Osteocyte (in vitro differentiated cells): ENCODE measurements at regions not wholly inside any gene's neighbourhood (a gene's known extent, or its start where the extent isn't known, plus 50 kb on each side); places are given as distances from the start of the nearest gene placed in this dataset.
"Not testable (repeated sequence)": the region's sequence is repeated elsewhere in the genome, so short reads cannot be mapped to it uniquely, and the experiment has no call there.

Experiments used
- DNase-seq: peaks from one replicate; pipeline ENCODE4 v3.0.0; 2021; ENCODE audit warnings: mixed read lengths; ENCODE audit not compliant: unreplicated experiment; ENCODE audit errors: extremely low spot score
- H3K27ac Mint-ChIP-seq: one replicate; pipeline ENCODE4 v1.8.0; 2021; ENCODE audit warnings: mild to moderate bottlenecking, mixed read lengths; ENCODE audit not compliant: unreplicated experiment
- H3K27me3 Mint-ChIP-seq: one replicate; pipeline ENCODE4 v1.8.0; 2021; ENCODE audit warnings: mixed read lengths; ENCODE audit not compliant: unreplicated experiment
- H3K36me3 Mint-ChIP-seq: one replicate; pipeline ENCODE4 v1.8.0; 2021; ENCODE audit warnings: mixed read lengths; ENCODE audit not compliant: unreplicated experiment
- H3K4me1 Mint-ChIP-seq: one replicate; pipeline ENCODE4 v1.8.0; 2021; ENCODE audit warnings: mixed read lengths; ENCODE audit not compliant: unreplicated experiment
- H3K4me3 Mint-ChIP-seq: one replicate; pipeline ENCODE4 v1.8.0; 2021; ENCODE audit warnings: mild to moderate bottlenecking, moderate library complexity, mixed read lengths; ENCODE audit not compliant: unreplicated experiment
- H3K9me3 Mint-ChIP-seq: one replicate; pipeline ENCODE4 v1.8.0; 2021; ENCODE audit warnings: mixed read lengths; ENCODE audit not compliant: unreplicated experiment
- TF ChIP-seq, protein P1 (sequence below): fragments of 200-600 bp; sonication (generic); IDR thresholded peaks from 2 replicates; pipeline ENCODE4 v1.5.0; 2021; ENCODE audit warnings: antibody characterized with exemption, mild to moderate bottlenecking, moderate library complexity

DNA sequence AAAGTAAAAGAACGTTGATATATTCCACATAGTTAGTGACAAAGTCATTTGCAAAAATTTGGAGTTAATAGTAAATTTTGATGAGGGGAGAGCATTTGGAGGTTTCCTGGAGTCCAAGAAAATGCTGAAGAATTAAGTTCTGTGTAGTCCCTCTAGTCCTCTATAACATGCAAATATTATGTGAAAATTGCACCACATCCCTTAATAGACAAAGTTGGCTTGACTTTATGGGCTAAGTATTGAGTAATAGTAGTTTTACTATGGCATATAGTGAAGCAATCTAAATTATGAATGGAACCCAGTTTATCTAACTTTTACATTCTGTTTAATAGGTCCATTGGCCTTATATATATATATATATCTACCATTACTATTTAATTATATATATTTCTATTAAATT, 66.4 kb upstream of the DCN start:
- no peak for DNase-seq
- Mint-ChIP-seq H3K27me3 (no peaks in the 10 kb centered on the region), H3K4me3 (no peak overlapping the region), H3K4me1 (peaks cover 16% of the 10 kb centered on the region), H3K36me3 (peaks cover 13% of the 10 kb centered on the region), H3K27ac (no peak overlapping the region), H3K9me3 (peaks cover 20% of the 10 kb centered on the region)
- TF ChIP-seq, protein P1, sequence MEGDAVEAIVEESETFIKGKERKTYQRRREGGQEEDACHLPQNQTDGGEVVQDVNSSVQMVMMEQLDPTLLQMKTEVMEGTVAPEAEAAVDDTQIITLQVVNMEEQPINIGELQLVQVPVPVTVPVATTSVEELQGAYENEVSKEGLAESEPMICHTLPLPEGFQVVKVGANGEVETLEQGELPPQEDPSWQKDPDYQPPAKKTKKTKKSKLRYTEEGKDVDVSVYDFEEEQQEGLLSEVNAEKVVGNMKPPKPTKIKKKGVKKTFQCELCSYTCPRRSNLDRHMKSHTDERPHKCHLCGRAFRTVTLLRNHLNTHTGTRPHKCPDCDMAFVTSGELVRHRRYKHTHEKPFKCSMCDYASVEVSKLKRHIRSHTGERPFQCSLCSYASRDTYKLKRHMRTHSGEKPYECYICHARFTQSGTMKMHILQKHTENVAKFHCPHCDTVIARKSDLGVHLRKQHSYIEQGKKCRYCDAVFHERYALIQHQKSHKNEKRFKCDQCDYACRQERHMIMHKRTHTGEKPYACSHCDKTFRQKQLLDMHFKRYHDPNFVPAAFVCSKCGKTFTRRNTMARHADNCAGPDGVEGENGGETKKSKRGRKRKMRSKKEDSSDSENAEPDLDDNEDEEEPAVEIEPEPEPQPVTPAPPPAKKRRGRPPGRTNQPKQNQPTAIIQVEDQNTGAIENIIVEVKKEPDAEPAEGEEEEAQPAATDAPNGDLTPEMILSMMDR = no peak

- Mint-ChIP-seq H3K9me3 (peaks cover 17% of the 10 kb centered on the region), H3K4me1 (peaks cover 21% of the 10 kb centered on the region), H3K36me3 (peaks cover 15% of the 10 kb centered on the region)
- DNase-seq, H3K4me3 Mint-ChIP-seq, H3K27ac Mint-ChIP-seq, H3K27me3 Mint-ChIP-seq: not testable (repeated sequence)
- TF ChIP-seq, protein P1 = peak; percentile 45
Observed at GRCh38 chr12:91243177-91243576, 60.6 kb upstream of the DCN start.

DNA sequence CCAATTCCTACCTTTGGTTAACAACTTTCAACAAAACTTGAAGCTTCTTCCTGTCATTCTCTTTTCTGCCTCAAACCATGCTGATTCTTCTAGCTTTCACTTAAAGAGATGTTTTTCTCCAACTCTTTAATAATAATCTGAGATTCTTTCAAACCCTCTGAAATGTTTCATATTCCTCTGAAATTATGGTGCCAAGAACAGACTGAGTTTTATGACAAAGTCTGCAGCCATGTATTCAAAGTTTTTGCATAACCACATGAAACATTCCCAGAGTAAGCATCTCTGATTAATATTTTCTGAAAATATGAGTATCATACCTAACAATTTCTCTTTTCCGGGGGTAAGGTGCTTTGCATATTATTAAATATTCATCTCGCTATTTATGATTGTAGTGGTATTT, 59.1 kb upstream of the DCN start:
- DNase-seq = no peak
- Mint-ChIP-seq H3K4me1 (peaks cover 21% of the 10 kb centered on the region), H3K27me3 (no peaks in the 10 kb centered on the region), H3K4me3 (no peak overlapping the region), H3K36me3 (peaks cover 12% of the 10 kb centered on the region), H3K9me3 (peaks cover 16% of the 10 kb centered on the region), H3K27ac (no peak overlapping the region)
- TF ChIP-seq, protein P1 = no peak

- TF ChIP-seq, protein P1 = no peak
- peaks cover 12% of the 10 kb centered on the region for H3K9me3 Mint-ChIP-seq
- no peak for DNase-seq
- no peak overlapping the region for H3K27ac Mint-ChIP-seq
- no peak overlapping the region for H3K4me3 Mint-ChIP-seq
- no peaks in the 10 kb centered on the region for H3K27me3 Mint-ChIP-seq
- H3K4me1 Mint-ChIP-seq = peaks cover 21% of the 10 kb centered on the region
- H3K36me3 Mint-ChIP-seq = peaks cover 9% of the 10 kb centered on the region
Observed at GRCh38 chr12:91240386-91241095, 57.9 kb upstream of the DCN start.

DNA sequence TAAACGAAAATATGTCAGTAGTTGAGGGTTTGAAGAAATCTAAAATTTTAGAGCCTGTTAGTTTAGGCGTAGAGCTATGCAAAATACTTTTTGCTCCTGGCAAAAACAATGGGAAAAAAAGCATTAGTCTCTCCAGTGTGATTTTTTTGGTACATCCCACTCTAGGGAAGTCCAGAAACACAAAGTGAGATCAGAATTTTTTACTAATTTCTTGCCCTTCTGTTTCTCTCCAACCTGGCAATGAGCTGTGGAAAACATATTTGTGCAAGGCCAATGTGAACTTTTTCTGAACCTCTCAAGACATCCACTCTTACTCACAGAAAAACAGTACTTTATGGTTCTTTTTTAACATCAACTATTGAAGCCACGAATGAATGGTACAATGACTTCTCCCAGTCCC, 56.9 kb upstream of the DCN start:
- TF ChIP-seq, protein P1 = no peak
- Mint-ChIP-seq H3K4me1 (peaks cover 21% of the 10 kb centered on the region), H3K9me3 (peaks cover 9% of the 10 kb centered on the region), H3K27ac (no peak overlapping the region), H3K4me3 (no peak overlapping the region), H3K27me3 (no peaks in the 10 kb centered on the region), H3K36me3 (peaks cover 5% of the 10 kb centered on the region)
- DNase-seq = no peak
